GM10248 (cell line): ENCODE measurements at regions not wholly inside any gene's neighbourhood (a gene's known extent, or its start where the extent isn't known, plus 50 kb on each side); places are given as distances from the start of the nearest gene placed in this dataset.

Experiments
- CTCF ChIA-PET: fragments of 300-600 bp; sonication (Branson Sonifier 250); formaldehyde crosslinking; extraction: SDS; loops from one replicate; lab custom pipeline; 2021; ENCODE audit warnings: antibody characterized with exemption; lab: Yijun Ruan, JAX
- POLR2A ChIA-PET: fragments of 350-650 bp; sonication (Branson Sonifier 250); formaldehyde crosslinking; extraction: SDS; loops from one replicate; lab custom pipeline; 2020; ENCODE audit warnings: antibody characterized with exemption; lab: Yijun Ruan, JAX
- DNase-seq: peaks from one replicate; pipeline ENCODE4 v3.0.0; 2012; ENCODE audit errors: extremely low spot score
- CTCF ChIP-seq: IDR thresholded peaks from 2 replicates; pipeline ENCODE4 v1.5.1; 2012; ENCODE audit warnings: mild to moderate bottlenecking, low read depth; ENCODE audit errors: extremely low read depth, missing control alignments, control extremely low read depth

DNA sequence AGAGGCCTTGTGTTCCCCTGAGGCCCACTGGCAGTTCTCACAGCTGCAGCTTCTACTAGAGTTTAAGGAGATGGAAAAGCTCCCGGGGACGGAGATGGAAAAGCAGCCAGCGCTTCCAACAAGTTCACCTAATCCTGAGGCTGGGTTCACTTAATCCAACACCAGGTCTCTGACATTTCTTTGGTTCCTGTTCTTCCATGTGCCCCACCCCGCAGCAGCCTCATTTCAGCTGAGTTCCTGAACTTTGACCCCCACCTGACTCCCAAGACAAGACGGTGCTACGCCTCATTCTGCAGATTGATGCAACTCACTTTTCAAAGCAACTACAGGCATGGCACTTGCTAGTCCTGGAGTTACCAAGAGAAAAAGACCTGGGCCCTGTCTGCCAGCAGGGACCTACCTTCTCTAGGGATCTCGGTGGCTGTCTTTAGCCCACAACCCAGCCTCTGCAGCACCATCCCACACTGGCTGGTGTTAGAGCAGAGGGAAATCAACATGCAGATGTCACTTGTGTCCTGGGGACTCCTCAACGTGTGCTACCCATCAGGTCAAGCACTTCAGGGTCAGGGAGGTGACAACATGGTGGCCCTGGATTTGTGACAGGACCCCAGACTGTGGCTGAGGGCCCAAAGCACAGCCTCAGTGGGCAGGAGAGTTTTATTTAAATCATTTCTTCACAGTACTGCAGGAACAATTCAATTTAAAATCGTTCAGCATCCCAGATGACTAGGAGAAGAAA, 406.1 kb downstream of the VPS13C start:
- POLR2A ChIA-PET = no interaction called here
- DNase-seq = no peak
- no peak for TF ChIP-seq CTCF
- CTCF ChIA-PET = interaction anchor here (1.2 kb wide), 1 partner anchor 24 kb away, joined by 3 read pairs; no protein-coding TSS in a partner anchor

- no peak for DNase-seq
- no peak for TF ChIP-seq CTCF
- POLR2A ChIA-PET = no interaction called here
- CTCF ChIA-PET = no interaction called here
Observed at GRCh38 chr15:61653110-61653509, 407.1 kb downstream of the VPS13C start.

GRCh38 chr15:61651267-61651666, 409.0 kb downstream of the VPS13C start:
- CTCF ChIA-PET = no interaction called here
- POLR2A ChIA-PET = no interaction called here
- DNase-seq = no peak
- no peak for TF ChIP-seq CTCF

DNA sequence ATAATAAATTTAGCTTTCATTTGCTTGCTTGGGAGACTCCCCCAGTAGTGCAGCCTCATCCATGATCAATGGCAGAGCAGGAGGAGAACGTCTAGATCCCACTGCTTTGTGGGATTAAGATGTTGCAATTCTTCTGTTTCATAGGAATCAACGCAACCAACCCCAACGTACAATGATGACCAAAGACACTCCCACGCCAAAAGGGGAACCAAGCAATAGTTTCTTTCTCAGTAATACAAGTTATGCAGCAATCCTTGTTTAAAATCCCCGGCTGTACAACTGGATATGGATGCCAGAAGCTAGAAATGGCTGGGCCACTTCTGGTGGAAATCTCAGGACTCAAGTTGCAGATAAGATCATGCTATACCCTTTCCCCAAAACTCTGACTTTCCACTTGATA, 411.2 kb downstream of the VPS13C start:
- CTCF ChIA-PET = no interaction called here
- no peak for TF ChIP-seq CTCF
- POLR2A ChIA-PET = no interaction called here
- DNase-seq = no peak

- ChIA-PET POLR2A (no interaction called here), CTCF (no interaction called here)
- no peak for TF ChIP-seq CTCF
- no peak for DNase-seq
Observed at GRCh38 chr15:61644550-61644949, 415.4 kb upstream of the RORA start.

DNA sequence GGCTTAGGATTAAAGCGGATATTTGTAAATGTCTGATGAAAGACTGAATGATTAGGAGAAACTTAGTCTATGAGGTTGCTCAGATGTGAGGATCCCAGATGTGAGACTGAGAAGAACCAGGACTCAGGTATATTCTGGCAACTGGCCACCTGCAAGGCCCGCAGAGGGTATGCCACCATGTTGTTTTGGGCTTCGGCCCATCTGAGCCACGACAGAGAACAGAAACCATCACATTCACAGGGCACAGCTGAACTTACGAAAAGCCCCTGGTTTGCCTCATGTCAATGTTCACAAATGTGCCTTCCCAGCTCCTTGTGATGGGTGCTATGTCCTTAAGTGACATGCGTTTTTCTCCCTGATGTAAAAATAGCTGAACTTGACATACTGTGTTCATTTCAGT, 412.5 kb upstream of the RORA start:
- ChIA-PET CTCF (interaction anchor here (1.7 kb wide), 1 partner anchor 10 kb away, joined by 5 read pairs; no protein-coding TSS in a partner anchor), POLR2A (no interaction called here)
- TF ChIP-seq CTCF = no peak
- no peak for DNase-seq
